ENCODE measurements at regions not wholly inside any gene's neighbourhood (a gene's known extent, or its start where the extent isn't known, plus 50 kb on each side); places are given as distances from the start of the nearest gene placed in this dataset.

DNA sequence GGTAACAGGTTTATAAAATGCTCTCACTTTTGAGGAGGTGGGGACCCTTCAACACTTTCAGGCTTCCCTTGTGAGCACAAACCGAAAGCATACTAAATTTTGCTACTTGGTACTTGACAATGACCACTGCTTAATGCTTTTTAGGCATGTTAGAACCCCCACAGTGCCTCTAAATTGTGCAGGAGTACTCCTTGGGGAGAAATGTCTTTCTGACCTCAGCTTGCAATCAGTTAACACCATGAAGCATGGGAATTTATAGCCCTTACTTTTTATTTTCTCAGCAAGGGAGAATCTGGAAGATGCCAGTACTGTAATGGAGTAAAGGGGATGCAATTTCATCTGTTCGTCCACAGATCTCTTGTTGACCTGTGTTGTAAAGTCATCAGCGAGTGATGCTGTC, 308.9 kb upstream of the TBC1D5 start:
- no peak for DNase-seq (ENCODE audit: low read depth in 2 of 3, low spot score in 1 of 3)

DNA sequence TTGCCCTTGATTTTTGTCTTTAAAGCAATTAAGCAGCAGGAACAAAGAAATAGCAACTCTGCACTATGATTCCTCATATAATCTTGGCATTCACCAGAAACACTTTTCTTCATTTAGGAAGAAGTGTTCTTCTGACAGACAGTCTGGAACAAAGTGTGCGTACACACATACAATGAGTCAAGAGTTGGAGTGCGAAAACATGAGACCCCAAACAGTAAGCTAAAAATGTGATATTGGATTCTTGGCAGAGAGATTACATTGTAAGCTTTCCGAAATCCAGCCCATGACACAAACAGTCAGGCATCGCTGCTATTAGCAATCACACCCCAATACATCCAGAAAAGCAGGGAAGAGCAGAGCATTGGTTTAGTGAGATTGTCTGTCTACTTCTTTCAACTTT, 306.7 kb upstream of the TBC1D5 start:
- DNase-seq (ENCODE audit: low read depth in 2 of 3, low spot score in 1 of 3): no peak

DNA sequence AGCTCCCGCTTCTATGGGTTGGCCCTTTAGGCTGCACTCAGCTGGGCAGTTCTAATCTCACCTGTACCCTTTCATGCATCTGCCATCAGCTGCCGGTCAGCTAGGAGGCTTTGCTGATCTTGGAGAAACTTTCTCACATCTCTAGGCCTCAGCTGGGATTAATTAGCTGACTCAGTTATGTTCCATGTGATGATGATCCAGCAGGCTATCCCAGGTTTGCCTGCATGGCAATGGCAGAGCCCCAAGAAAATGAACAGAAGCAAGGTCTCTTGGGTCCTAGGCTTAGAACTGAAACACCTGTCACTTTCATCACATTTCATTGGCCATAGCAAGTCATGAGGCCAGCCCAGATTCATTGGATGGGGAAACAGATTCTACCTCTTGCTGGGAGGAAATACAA, 304.6 kb upstream of the TBC1D5 start:
- DNase-seq (ENCODE audit: low read depth in 2 of 3, low spot score in 1 of 3): no peak

DNA sequence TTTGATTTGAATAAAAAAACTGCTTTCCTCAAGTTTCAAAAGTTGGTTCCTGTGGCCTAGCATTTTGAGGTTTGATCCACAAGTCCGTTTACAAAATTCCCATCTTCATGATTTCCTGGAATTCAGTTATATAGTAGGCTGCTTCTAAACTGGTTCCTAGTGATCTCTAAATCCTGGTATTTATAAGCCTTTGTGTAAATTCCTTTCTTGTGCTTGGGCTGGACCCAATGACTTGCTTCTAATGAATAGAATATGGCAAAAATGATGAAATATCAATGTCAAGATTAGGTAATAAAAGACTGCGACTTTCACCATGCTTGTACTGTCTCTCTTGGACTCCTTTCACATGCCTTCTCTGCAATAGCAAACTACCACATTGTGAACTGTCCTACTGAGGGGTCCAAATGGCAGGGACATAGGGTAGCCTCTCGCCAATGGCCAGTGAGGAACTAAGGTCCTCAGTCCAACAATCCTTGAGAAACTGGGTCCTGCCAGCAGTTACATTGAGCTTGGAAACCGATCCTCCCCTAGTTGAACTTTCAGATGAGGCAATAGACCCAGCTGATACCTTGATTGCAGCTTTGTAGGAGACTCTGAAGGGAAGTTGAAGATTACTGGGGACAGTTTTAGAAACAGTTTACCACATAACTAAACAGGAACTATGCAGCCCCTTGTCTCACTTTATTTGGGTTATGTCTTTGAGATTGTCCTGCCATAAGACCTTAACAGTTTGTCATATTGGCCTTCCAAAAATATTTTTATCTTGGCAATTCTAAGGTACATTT, 303.9 kb upstream of the TBC1D5 start:
- DNase-seq (ENCODE audit: low read depth in 2 of 3, low spot score in 1 of 3): no peak

DNA sequence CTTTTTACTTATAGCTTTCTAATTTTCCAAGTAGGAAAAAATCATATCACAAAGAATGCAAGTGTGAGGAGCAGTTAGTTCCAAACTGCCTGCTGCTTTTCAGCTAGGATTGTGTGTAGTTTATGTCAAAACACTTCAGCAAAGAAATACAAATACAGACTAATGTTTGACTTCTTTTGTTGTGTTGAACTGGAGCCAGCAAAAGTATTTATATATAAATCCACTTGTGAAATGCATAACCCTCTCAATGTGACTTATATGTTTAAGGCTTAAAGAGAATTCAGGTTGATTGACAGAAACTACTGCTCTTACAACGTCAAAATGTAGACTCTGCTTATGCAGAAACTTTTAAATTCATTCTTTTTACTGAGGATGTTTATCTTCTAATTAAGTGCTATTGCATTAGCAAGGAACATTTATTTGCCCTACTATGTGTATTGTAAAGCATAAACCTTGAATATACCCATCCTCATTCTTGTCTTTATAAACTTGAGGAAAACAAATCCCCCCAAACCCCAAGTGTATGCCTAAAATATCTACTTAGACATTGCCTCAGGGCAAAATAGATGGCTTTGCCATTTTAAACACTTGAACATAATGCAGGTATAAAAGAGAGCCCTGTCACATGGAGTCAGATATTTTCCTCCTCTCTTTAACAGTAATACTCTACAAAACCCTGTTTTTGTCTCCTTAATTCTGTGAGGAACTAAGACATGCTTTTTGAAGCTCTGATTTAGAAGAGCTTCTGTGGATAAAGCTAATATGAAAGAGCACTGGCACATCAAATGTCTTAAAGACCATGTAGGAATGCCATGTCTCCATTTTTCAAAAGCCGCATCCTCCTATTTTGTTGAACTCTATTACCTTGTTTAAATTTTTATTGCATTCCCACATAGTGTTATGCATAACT, 302.8 kb upstream of the TBC1D5 start:
- DNase-seq (ENCODE audit: low read depth in 2 of 3, low spot score in 1 of 3): no peak

DNA sequence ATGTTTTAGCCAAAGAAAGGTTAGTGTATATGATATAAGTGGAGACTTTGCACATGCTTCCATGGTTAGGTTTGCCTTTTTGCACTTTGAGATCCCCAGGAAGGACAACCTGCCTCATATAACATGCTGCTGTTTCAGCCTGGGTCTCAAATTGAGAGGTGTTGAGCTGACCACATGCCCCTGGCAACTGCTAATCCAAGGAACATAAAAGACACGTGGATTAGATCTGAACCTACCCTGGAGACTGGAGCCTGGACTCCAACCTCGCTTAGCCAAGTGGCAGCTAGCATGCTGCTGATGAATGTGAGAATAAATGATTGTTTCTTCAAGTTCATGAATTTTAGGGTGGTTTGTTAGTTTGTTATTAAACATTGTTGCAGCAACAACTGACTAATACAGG, 301.8 kb upstream of the TBC1D5 start:
- no peak for DNase-seq (ENCODE audit: low read depth in 2 of 3, low spot score in 1 of 3)

DNA sequence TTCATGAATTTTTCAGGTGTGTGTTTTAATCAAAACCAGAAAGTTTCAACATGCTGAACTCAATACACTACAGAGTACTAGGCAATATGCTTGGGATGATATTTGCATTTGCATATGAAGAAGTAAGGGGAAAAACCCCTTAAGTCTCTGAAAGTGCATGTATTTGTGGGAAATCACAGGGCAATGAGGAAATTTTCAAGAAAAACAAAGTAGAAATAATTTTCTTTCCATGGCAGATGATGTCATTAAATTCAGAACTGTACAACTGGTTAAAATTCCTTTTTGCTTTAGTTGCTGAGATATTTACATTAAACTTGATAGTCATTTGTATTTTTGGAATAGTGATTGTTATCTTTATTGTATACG, 294.0 kb upstream of the TBC1D5 start:
- no peak for DNase-seq (ENCODE audit: low read depth in 2 of 3, low spot score in 1 of 3)

DNA sequence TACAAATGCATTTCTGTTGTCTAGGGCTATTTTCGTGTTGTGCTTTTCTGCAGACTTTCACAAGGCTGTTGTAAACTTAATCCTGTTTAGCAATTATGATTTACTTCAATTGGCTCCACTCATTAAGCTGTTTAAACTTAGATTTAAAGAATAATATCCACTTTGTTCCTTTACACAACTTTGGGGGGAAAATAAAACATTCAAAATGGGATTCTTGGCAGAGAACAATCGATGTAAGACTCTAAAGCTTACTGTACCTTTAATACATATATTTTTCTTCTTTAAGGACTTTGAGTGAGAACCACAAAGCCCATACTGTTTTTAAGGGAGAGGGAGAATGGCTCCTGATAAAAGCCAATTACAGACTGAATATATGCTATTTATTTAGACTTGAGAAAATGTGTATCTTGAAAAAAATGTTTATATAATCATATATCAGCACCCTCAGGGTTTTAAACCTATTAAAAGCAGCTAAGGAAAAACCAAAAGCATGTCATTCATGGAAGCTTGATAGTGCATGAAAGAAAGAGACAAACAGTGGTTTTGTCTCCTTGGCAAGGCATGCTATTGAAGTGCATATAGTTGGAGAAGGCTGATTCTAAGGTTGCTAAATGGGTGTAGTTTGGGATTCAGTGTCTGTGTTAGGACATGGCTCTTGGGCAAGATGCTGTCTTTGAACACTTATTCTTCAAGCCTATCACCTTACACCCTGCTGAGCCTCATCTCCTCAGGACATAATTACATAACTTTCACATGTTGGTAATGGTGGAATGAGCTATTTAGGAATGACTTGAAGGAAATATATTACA, 293.4 kb upstream of the TBC1D5 start:
- no peak for DNase-seq (ENCODE audit: low read depth in 2 of 3, low spot score in 1 of 3)

DNA sequence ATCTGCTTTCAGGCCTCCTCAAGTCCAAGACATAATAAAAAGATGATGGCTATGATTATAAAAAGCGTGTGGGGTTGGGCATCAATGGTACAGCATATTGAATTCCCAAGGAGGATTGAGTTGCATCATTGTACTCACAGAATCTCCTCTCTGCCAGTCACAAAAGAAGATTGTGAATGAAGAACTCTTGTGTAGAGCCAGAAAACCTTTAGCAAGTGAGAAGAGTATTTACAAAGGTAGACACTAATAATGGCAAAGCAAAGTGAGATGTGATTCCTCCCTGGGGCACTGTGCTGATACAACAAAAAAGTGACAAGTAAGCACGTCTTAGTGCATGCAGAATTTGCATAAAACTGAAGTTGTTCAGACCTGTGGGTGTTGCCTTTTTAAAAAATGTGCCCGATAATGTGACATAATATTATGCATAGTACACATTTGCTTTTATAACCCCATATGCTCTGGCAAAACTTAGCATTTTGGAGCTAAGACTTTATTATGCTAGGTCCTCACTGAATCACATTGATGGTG, 291.2 kb upstream of the TBC1D5 start:
- no peak for DNase-seq (ENCODE audit: low read depth in 2 of 3, low spot score in 1 of 3)

DNA sequence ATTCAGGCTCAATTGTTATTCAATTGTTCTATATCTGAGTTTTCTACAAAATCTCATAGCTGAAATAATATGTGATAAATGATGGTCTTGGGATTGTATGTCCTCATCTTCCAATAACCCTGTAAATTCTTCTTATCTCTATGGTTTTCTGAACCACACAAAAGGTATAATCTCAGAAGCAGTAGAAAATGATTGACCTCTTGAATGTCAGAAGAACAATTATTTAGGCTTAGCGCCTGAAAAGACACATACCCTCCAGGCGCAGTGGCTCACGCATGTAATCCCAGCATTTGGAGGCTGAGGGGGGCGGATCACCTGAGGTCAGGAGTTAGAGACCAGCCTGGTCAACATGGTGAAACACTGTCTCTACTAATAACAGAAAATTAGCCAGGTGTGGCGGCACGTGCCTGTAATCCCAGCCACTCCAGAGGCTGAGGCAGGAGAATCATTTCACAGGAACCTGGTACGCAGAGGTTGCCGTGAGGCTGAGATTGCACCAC, 288.0 kb upstream of the TBC1D5 start:
- no peak for DNase-seq (ENCODE audit: low read depth in 2 of 3, low spot score in 1 of 3)

DNA sequence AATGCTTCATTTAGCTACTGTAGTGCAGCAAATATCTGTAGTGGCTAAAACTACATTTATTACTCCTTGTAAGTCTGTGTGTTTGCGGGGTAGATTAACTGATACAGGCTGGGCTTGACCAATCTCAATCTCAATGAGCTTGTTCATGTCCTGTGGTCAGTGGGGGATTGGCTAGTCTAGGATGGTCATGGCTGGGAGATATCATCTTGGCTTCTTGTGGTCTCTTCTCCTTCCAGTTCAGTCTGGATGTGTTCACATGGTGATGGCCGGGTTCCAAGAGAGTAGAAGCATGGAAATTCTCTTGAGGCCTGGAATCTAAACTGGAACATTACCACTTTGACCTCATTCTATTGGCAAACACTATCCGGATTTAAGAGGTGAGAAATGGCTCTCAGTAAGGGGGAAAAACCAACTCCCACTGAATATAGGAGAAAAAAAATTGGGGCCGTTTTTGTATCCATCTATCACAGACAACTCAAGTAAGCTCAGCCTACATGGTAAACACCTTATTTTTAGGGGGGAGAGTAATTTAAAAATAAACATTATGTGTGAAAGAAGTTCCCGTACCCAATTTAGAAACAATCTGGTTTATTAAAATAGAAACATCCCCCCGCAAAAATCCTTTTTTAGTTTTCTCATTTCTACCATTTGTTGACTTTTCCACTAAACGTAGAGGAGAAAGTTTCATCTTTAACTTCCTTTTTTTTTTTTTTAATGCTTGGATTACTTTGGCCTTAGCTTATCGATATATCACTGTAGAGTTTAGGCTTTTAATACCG, 284.9 kb upstream of the TBC1D5 start:
- no peak for DNase-seq (ENCODE audit: low read depth in 2 of 3, low spot score in 1 of 3)

DNA sequence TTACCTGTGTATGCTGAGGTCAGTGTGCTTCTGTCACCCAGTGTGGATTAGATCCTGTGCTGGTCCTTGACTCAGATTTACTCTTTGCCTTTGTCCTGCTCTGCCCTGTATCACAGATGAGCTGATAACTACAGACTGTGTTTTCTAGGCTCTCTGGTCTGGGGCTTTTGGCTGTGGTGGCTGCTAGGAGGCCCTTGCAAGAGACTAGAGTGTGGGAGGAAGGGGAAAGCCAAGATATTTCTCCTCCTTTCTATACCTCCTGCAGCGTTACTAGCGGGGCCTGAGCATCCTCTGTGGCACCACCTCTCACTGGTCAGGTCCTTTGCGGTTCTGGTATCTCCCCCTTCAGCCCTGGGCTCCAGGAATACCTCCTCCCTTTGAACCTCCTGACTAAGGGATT, 282.3 kb upstream of the TBC1D5 start:
- DNase-seq (ENCODE audit: low read depth in 2 of 3, low spot score in 1 of 3): no peak

DNA sequence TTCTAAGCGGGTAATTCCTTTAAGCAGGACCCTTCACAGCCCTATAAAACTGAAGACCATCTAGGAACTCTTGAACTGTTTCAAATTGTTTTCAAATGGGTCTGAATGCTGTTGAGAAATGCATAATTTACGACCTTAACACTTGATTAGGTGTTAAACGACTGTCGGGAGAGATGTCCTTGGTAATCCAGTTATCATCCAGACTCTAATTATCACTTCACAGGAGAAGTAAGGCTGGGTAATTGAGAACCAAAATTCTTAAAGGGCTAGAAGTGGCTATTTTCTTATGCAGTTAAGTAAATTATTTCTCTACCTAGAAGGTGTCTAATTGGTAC, 276.7 kb upstream of the TBC1D5 start:
- no peak for DNase-seq (ENCODE audit: low read depth in 2 of 3, low spot score in 1 of 3)

DNA sequence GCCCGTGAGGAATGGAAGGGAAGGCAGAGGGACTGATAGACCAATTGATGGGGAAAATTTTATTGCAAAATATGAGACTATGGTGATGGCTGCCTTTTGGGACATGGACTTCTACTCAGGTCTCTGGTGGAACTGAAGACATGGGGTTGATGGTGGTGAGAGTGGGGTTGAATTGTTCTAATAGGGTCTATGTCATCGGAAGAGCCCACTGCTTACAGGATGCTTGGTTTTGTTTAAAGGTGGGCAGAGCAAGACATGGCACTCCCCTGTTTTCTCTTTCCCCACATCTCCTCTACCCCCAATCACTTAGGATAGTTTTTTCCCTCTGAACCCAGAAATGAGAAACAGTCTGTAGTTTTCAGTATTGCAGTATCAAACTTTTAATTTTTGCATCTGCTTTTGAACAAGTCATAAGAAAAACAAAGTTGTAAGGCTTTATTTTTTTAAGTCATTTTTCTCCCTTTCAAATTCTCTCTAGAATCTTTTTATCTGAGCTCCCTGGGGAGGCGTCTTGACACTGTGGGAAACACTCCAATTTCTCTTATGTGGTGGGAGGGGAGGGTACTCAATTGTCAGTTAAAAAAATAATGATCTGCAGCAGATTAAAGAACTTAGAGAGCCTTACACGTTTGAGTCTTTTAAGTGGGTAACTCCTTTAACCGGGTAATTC, 276.2 kb upstream of the TBC1D5 start:
- no peak for DNase-seq (ENCODE audit: low read depth in 2 of 3, low spot score in 1 of 3)

DNA sequence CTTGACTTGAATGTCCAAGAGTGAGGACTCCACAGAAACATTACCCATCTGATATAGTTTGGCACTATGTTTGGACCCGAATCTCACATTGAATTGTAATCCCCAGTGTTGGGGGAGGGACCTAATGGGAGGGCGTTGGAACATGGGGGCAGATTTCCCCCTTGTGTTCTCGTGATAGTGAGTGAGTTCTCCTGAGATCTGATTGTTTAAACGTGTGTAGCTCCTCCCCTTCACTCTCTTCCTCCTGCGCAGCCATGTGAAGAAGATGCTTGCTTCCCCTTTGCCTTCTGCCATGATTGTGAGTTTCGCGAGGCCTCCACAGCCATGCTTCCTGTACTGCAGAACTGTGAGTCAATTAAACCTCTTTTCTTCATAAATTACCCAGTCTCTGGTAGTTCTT, 273.9 kb upstream of the TBC1D5 start:
- no peak for DNase-seq (ENCODE audit: low read depth in 2 of 3, low spot score in 1 of 3)

DNA sequence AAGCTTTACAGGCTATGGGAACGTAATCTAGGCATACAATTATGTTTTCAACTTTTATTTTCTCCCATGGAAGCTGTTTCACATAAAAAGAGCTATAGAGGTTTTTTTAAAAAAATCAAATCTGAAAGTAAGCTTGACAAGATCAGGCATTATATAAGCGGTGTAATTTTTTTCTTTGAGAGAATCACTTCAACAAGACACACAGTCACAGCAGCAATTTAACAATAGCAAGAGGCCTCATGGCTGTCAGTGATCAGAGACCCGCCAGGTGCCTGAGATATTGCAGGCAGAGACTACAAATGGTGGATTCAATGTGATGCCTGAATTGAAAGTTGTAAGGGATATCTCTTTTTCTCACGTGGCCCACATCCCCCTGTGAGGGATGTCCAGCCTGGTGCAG, 270.5 kb upstream of the TBC1D5 start:
- no peak for DNase-seq (ENCODE audit: low read depth in 2 of 3, low spot score in 1 of 3)

DNA sequence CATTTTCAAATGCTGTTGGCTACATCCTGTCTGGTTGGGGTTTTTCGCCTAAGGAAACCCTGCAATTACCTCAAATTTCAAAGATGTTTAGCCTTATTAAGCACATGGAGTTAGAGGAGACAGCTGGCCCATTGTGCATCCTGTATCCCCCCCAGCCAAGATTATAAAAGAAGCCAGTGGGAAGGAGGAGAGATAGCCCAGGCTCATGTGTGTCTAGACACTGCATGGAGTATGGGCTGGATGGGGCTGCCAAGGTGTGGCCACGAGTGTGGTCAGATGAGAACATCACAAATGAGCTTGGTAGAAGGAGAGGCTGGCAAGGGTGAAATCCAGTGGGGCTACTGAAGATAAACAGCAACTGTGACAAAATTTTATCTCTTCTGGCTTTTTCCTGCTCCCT, 270.0 kb upstream of the TBC1D5 start:
- DNase-seq (ENCODE audit: low read depth in 2 of 3, low spot score in 1 of 3): no peak

DNA sequence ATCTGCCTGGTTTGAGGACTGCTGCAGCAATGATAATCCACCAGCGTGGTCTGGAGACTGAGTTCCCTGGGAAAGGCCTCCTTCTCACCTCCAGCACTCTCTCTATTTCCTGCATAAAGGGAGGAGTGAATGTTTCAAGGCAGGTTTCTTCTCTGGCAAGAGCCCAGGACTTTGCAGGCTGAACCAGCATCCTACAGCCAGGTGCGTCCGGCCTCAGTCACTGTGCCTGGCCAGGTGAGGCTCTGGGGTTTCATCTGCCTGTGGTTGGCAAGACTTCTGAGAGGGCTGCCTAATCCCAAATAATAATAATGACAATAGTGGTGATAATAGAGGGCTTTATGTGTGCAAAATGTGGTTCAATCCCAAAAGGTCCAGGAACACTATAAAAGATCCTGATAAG, 269.0 kb upstream of the TBC1D5 start:
- DNase-seq (ENCODE audit: low read depth in 2 of 3, low spot score in 1 of 3): no peak

DNA sequence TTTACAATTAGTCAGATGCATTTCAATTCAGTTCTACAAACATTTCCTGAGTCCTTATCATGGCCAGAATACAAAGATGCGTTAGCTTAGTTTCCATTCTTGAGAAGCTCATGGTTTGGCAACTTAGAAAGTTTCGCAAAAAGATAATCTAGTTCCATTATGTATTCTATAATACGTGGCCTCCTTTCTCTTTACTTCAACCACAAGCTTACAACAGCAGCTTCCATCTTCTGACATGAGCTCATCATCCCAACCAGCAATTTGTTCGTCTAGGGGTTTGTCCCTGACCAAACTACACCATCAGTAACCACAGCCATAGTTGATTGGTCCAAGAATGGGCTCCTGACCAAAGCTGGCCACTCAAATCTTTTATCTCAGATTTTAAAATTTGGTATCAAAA, 267.6 kb upstream of the TBC1D5 start:
- DNase-seq (ENCODE audit: low read depth in 2 of 3, low spot score in 1 of 3): no peak

DNA sequence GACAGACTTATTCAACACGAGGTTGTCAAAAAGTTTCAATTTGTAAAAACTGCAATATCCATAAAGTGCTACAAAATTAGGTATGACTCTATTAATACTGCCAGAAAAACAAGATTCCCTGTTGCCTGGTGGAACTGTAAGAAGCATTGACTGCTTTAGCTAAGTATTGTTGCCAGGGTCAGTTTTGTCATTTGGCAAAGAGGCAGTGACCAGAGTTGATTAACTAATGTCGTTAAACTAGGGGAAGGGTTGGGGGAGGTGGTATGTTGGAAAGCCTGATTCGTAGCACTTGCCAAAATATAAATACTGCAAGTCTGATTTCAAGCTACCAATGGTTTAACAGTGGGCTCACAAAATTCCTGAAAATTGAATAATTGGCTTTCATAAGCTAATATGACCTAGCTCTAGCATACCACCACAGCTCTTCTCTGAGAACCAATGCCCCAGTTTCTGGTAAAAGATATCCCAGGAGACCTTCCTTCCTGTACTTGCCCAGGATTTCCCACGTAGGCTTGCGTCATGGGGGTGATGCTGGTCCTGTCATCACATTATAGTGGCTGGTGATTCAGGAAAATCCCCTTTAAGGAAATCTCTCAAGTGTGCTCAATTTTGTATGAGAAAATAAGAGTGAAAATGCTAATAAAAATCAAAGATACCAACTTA, 266.4 kb upstream of the TBC1D5 start:
- DNase-seq (ENCODE audit: low read depth in 2 of 3, low spot score in 1 of 3): no peak
